Esophagus muscularis mucosa (tissue), 4 donors: ENCODE measurements at regions not wholly inside any gene's neighbourhood (a gene's known extent, or its start where the extent isn't known, plus 50 kb on each side); places are given as distances from the start of the nearest gene placed in this dataset.

Experiments used
- DNase-seq: peaks from one replicate; pipeline ENCODE4 v3.0.0-alpha.2; 2017; ENCODE audit errors: extremely low spot score
- H3K27ac ChIP-seq, 4 donors: fragments of 200-600 bp; sonication (generic); replicated peaks in 1 of 4; 1 replicate in 3 of 4; 2 replicates in 1 of 4; pipeline ENCODE4 v1.5.1; 2016 to 2019; ENCODE audit warnings: mild to moderate bottlenecking in 1 of 4
- H3K27me3 ChIP-seq, 4 donors: fragments of 200-600 bp; sonication (generic); one replicate each; pipeline versions ENCODE4 v1.5.1 to v1.6.0; 2016 to 2019
- H3K36me3 ChIP-seq, 4 donors: fragments of 200-600 bp; sonication (generic); one replicate each; pipeline ENCODE4 v1.5.1; 2016 to 2019
- H3K4me1 ChIP-seq, 4 donors: fragments of 200-600 bp; sonication (generic); one replicate each; pipeline ENCODE4 v1.5.1; 2016 to 2019
- H3K4me3 ChIP-seq, 4 donors: fragments of 200-600 bp; sonication (generic); 1 replicate in 2 of 4; 2 replicates in 2 of 4; pipeline ENCODE4 v1.5.1; 2016 to 2019; ENCODE audit warnings: mild to moderate bottlenecking in 4 of 4, moderate library complexity in 1 of 4
- H3K9me3 ChIP-seq, 4 donors: fragments of 200-600 bp; sonication (generic); 1 replicate in 3 of 4; 2 replicates in 1 of 4; pipeline ENCODE4 v1.5.1; 2016 to 2019
- CTCF ChIP-seq, 3 experiments: fragments of 200-600 bp in 2 of 3; fragments of 450-650 bp in 1 of 3; sonication (generic) in 2 of 3; IDR thresholded peaks; one replicate each; pipeline ENCODE4 v1.5.1; 2017 to 2019; ENCODE audit warnings: antibody characterized with exemption in 3 of 3, mild to moderate bottlenecking in 2 of 3, moderate library complexity in 1 of 3
- EP300 ChIP-seq: sonication (generic); formaldehyde crosslinking; IDR thresholded peaks from one replicate; pipeline ENCODE4 v1.6.1; 2017; ENCODE audit warnings: antibody characterized with exemption
- POLR2A ChIP-seq: fragments of 450-650 bp; IDR thresholded peaks from one replicate; pipeline ENCODE4 v1.6.1; 2017; ENCODE audit warnings: antibody characterized with exemption, moderate library complexity, mild to moderate bottlenecking, low read depth
- POLR2AphosphoS5 ChIP-seq, 2 donors: sonication (generic); formaldehyde crosslinking; IDR thresholded peaks; one replicate each; pipeline ENCODE4 v1.6.1; 2017; ENCODE audit warnings: antibody characterized with exemption in 2 of 2
- WGBS: methylation state at CpG from one replicate; pipeline ENCODE4 v1.1.5; 2018; 5-methylcytosine and 5-hydroxymethylcytosine counted together
- intact Hi-C: fragments of 100-400 bp; cut with DNase I; formaldehyde crosslinking; loops from one replicate; pipeline ENCODE4 v1.15.1; 2023

DNA sequence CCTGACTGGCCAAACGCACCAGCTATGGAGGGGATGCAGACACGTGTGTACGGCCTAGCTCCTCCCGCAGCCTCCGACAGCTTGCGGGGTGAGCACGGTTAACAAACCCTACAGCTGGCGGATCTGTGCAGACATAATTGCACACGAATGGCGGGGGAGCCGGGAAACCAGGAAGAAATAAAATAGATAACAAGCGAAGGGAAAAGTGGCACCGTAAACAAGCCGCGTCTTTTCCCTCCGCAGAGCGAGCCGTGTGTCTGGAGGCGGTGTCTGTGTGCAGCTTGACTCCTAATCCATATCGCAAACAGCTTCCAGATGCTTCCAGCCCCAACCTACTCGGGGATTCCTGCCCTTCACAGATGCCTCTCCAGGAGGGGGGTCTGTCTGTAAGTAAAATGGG, 853.1 kb upstream of the SALL3 start:
- Histone ChIP-seq H3K4me3 (no peak overlapping the region), H3K36me3 (no peaks in the 10 kb centered on the region), H3K4me1 (no peaks in the 10 kb centered on the region), H3K9me3 (no peaks in the 10 kb centered on the region), H3K27ac (no peak overlapping the region), H3K27me3 (peaks cover 0 to 36% (median 0%) of the 10 kb centered on the region in 4 donors)
- DNase-seq, result no peak
- intact Hi-C loops, result no loop called here
- no peak for TF ChIP-seq POLR2A
- TF ChIP-seq EP300, result no peak
- no peak for TF ChIP-seq POLR2AphosphoS5 (IDR thresholded peaks at IDR 0.05)
- TF ChIP-seq CTCF (IDR thresholded peaks at IDR 0.05), result no peak
- 63% methylated on average over 21 of the region's 21 CpGs for WGBS

DNA sequence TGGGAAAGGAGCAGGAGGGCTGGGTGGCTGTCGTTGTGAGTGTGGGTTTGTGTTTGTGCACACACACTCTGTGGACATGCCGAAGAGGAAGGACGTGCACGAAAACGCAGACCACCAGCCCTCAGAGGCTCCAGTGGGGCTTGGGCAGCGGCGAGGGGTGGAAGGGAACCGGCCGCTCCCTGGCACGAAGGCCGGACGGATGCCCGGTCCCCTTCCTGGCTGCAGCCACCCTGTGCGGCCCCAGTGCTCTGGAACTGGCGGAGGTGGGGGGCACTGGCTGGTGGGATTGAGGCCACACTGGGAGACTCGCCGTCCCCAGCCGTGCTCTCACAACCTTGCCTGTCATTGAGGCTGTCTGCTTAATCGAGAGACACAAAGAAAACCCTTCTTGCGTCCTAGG, 852.6 kb upstream of the SALL3 start:
- intact Hi-C loops, result no loop called here
- no peak for TF ChIP-seq EP300
- no peak for TF ChIP-seq POLR2AphosphoS5 (IDR thresholded peaks at IDR 0.05)
- no peak for TF ChIP-seq POLR2A
- no peak for TF ChIP-seq CTCF (IDR thresholded peaks at IDR 0.05)
- no peaks in the 10 kb centered on the region for H3K4me1 ChIP-seq
- no peak overlapping the region for H3K4me3 ChIP-seq
- peaks cover 0 to 36% (median 0%) of the 10 kb centered on the region in 4 donors for H3K27me3 ChIP-seq
- WGBS, result 81% methylated on average over 17 of the region's 20 CpGs
- no peak for DNase-seq
- H3K27ac ChIP-seq, result no peak overlapping the region
- no peaks in the 10 kb centered on the region for H3K36me3 ChIP-seq
- no peaks in the 10 kb centered on the region for H3K9me3 ChIP-seq

DNA sequence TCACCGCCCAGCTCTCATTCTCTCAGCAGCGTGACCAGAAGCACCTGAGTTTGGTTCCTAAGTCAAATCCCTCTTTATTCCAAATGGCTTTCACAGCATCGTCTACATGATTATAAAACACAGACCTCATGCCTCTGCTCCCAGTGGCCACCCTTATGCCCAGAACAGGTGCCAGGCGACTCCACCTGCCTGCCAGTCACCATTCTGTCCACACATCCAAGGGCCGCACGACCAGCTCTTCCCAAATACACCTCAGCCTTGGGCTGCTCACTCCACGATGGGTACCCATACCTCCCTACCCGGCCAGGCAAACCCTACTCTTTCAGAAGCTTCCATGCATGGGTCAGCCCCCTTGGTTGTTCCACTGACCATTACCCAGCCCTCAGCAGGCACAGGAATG, 851.6 kb upstream of the SALL3 start:
- DNase-seq, result peak; percentile 64

DNA sequence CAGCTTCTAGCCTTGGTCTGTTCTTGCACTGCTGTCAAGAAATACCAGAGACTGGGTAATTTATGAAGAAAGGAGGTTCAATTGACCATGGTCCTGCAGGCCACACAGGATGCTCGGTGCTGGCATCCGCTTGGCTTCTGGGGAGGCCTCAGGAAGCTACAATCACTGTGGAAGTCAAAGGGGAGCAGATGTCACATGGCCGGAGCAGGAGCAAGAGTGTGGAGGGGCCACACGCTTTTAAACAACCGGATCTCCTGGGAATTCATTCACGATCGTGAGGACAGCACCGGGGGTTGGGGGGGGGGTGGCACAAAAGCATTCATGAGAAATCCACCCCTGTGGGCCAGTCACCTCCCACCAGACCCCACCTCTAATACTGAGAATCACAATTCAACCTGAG, 850.4 kb upstream of the SALL3 start:
- no peak for TF ChIP-seq EP300
- TF ChIP-seq POLR2A, result no peak
- Histone ChIP-seq H3K4me1 (no peaks in the 10 kb centered on the region), H3K9me3 (no peaks in the 10 kb centered on the region), H3K36me3 (no peaks in the 10 kb centered on the region), H3K4me3 (no peak overlapping the region), H3K27me3 (peaks cover 0 to 29% (median 0%) of the 10 kb centered on the region in 4 donors), H3K27ac (no peak overlapping the region)
- 78% methylated on average over 8 of the region's 8 CpGs for WGBS
- no peak for DNase-seq
- intact Hi-C loops, result no loop called here

More for the DNA sequence above, 851.6 kb upstream of the SALL3 start:
- Histone ChIP-seq H3K36me3 (no peaks in the 10 kb centered on the region), H3K27ac (no peak overlapping the region), H3K9me3 (no peaks in the 10 kb centered on the region), H3K4me1 (no peaks in the 10 kb centered on the region), H3K27me3 (peaks cover 0 to 36% (median 0%) of the 10 kb centered on the region in 4 donors), H3K4me3 (no peak overlapping the region)
- no peak for TF ChIP-seq CTCF (IDR thresholded peaks at IDR 0.05)
- TF ChIP-seq POLR2A, result no peak
- no peak for TF ChIP-seq EP300
- no peak for TF ChIP-seq POLR2AphosphoS5 (IDR thresholded peaks at IDR 0.05)
- intact Hi-C loops, result no loop called here
- WGBS, result 89% methylated on average over 8 of the region's 8 CpGs

DNA sequence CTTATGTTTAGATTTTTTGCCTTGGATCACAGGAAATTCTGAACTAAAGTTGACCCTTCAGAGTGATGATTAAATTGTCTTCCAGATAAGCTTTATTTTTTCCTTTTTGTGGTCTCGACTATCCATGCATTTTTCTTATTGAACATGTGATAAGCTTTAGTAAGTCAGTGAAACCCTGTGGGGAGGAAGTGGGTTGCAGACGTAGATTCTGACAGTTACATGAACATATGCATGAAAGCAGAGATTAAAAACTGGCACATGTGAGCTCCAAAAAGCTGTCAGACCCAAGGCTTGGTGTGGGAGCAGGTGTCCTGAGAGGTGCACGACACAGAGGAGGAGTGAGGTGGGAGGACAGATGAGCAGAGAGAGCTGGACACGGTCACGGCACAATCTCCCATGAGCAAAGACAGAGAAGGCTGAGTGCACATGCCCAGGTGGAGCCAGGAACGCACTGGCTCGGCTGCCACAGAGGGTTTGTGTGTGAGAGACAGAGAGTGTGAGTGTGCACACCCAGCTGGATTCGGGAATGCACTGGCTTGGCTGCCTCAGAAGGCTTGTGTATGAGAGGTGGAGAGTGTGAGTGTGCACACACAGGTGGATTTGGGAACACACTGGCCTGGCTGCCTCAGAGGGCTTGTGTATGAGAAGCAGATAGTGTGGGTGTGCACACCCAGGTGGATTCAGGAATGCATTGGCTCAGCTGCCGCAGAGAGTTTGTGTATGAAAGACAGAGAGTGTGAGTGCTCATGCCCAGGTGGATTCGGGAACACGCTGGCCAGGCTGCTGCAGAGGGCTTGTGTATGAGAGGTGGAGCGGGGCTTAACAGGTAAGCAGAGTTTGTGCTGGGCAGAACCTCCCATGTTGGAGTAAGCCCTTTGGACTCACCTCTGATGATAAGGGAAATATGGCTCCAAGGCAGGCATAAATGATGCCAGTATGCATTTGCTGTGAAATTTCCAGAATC, 849.1 kb upstream of the SALL3 start:
- TF ChIP-seq CTCF (IDR thresholded peaks at IDR 0.05) (no peak), POLR2A (no peak)
- Histone ChIP-seq H3K4me3 (no peak overlapping the region), H3K36me3 (no peaks in the 10 kb centered on the region), H3K9me3 (no peaks in the 10 kb centered on the region), H3K4me1 (no peaks in the 10 kb centered on the region), H3K27ac (no peak overlapping the region), H3K27me3 (peaks cover 0 to 28% (median 0%) of the 10 kb centered on the region in 4 donors)
- 57% methylated on average over 12 of the region's 12 CpGs for WGBS
- peak; percentile 74 for DNase-seq
- intact Hi-C loops, result no loop called here
